ENCODE measurements at regions not wholly inside any gene's neighbourhood (a gene's known extent, or its start where the extent isn't known, plus 50 kb on each side); places are given as distances from the start of the nearest gene placed in this dataset.

- no CpG with 5 or more reads among the region's 4 CpGs for WGBS (ENCODE audit: insufficient coverage, insufficient read length)
- Histone ChIP-seq H3K27ac (ENCODE audit: low read length) (no peak overlapping the region), H3K9me3 (ENCODE audit: control insufficient read depth, insufficient read depth, low read length) (no peaks in the 10 kb centered on the region), H3K4me1 (ENCODE audit: control insufficient read depth, insufficient read depth, low read length) (no peaks in the 10 kb centered on the region; the same call in 1 of the 2 replicates), H3K27me3 (ENCODE audit: control insufficient read depth, insufficient read depth, low read length) (no peaks in the 10 kb centered on the region), H3K36me3 (ENCODE audit: control insufficient read depth, insufficient read depth, low read length) (no peaks in the 10 kb centered on the region; the same call in 1 of the 2 replicates), H3K4me3 (ENCODE audit: low read length) (no peak overlapping the region)
- no peak for DNase-seq (ENCODE audit: low read depth, low spot score)
Observed at GRCh38 chr1:29959356-29959755, 723.0 kb downstream of the PTPRU start.

GRCh38 chr1:29958271-29958670, 721.9 kb downstream of the PTPRU start:
- no CpG with 5 or more reads among the region's 5 CpGs for WGBS (ENCODE audit: insufficient coverage, insufficient read length)

DNA sequence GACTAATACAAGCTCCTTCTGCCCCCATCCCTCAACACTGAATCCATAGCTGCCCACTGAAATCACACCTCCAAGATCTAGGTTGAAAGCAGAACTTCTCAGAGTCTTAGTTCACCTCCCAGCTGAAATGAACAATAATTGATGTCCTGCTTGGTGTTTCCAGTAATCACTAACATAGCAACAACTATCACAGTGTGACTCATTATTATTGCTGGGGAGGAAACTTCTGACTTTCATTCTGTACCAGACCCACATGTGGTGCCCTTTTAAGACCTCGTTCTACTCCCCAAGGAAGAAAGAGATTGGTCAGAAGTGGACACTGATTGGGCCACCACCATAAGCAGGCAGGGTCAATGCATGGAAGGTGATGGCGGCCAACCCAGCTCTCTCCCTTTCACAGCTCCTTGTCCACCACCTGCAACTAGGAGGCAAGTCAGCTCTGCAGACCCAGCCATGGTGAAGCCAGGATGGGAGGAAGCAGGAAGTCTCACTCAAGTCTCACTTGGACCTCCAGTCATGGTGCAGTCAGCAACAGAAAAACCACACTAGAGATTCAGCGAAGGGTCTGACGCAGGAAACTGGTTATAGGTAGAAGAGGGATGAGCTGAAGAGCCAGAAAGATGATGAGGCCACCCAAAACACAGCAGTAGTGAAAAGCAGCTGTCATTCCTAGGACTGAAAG, 720.2 kb downstream of the PTPRU start:
- Histone ChIP-seq H3K4me1 (ENCODE audit: control insufficient read depth, insufficient read depth, low read length) (peaks cover 3% of the 10 kb centered on the region; the same call in 1 of the 2 replicates), H3K27me3 (ENCODE audit: control insufficient read depth, insufficient read depth, low read length) (no peaks in the 10 kb centered on the region), H3K36me3 (ENCODE audit: control insufficient read depth, insufficient read depth, low read length) (no peaks in the 10 kb centered on the region; the same call in 1 of the 2 replicates), H3K4me3 (ENCODE audit: low read length) (no peak overlapping the region), H3K9me3 (ENCODE audit: control insufficient read depth, insufficient read depth, low read length) (no peaks in the 10 kb centered on the region), H3K27ac (ENCODE audit: low read length) (no peak overlapping the region)
- WGBS (ENCODE audit: insufficient coverage, insufficient read length) = no CpG with 5 or more reads among the region's 4 CpGs
- no peak for DNase-seq (ENCODE audit: low read depth, low spot score)

More at GRCh38 chr1:29958271-29958670, 721.9 kb downstream of the PTPRU start:
- peaks cover 3% of the 10 kb centered on the region; the same call in 1 of the 2 replicates for H3K4me1 ChIP-seq (ENCODE audit: control insufficient read depth, insufficient read depth, low read length)
- no peak for DNase-seq (ENCODE audit: low read depth, low spot score)
- no peak overlapping the region for H3K27ac ChIP-seq (ENCODE audit: low read length)
- no peaks in the 10 kb centered on the region for H3K27me3 ChIP-seq (ENCODE audit: control insufficient read depth, insufficient read depth, low read length)
- no peaks in the 10 kb centered on the region; the same call in 1 of the 2 replicates for H3K36me3 ChIP-seq (ENCODE audit: control insufficient read depth, insufficient read depth, low read length)
- H3K4me3 ChIP-seq (ENCODE audit: low read length) = no peak overlapping the region
- H3K9me3 ChIP-seq (ENCODE audit: control insufficient read depth, insufficient read depth, low read length) = no peaks in the 10 kb centered on the region

DNA sequence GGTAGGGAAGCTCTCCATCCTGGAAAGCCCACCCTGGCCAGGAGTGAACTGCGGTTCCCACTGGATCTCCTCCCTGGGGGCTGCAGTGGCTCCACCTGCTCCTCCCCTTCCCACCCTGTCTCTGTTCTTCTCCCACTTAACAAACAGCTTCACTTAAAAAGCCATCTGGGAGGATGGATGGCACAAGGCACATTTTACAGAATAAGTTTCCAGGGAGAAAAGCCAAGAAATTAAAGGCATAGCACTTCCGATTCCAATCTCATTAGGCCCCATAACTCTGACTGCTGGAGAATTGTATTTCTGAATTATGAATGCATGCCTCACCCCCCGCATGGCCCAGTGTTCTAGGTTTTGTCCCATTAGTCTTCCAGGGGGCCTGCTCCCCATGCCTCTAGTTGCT, 718.3 kb downstream of the PTPRU start:
- Histone ChIP-seq H3K36me3 (ENCODE audit: control insufficient read depth, insufficient read depth, low read length) (no peaks in the 10 kb centered on the region), H3K27ac (ENCODE audit: low read length) (no peak overlapping the region), H3K9me3 (ENCODE audit: control insufficient read depth, insufficient read depth, low read length) (no peaks in the 10 kb centered on the region), H3K4me3 (ENCODE audit: low read length) (no peak overlapping the region), H3K4me1 (ENCODE audit: control insufficient read depth, insufficient read depth, low read length) (peaks cover 3% of the 10 kb centered on the region; the same call in 1 of the 2 replicates), H3K27me3 (ENCODE audit: control insufficient read depth, insufficient read depth, low read length) (no peaks in the 10 kb centered on the region)
- DNase-seq (ENCODE audit: low read depth, low spot score) = no peak
- no CpG with 5 or more reads among the region's 3 CpGs for WGBS (ENCODE audit: insufficient coverage, insufficient read length)

- Histone ChIP-seq H3K4me1 (ENCODE audit: control insufficient read depth, insufficient read depth, low read length) (peaks cover 3% of the 10 kb centered on the region; the same call in 1 of the 2 replicates), H3K9me3 (ENCODE audit: control insufficient read depth, insufficient read depth, low read length) (no peaks in the 10 kb centered on the region), H3K36me3 (ENCODE audit: control insufficient read depth, insufficient read depth, low read length) (no peaks in the 10 kb centered on the region), H3K27me3 (ENCODE audit: control insufficient read depth, insufficient read depth, low read length) (no peaks in the 10 kb centered on the region), H3K4me3 (ENCODE audit: low read length) (no peak overlapping the region), H3K27ac (ENCODE audit: low read length) (no peak overlapping the region)
- no peak for DNase-seq (ENCODE audit: low read depth, low spot score)
- WGBS (ENCODE audit: insufficient coverage, insufficient read length) = no CpG with 5 or more reads among the region's 7 CpGs
Observed at GRCh38 chr1:29953961-29954360, 717.6 kb downstream of the PTPRU start.

DNA sequence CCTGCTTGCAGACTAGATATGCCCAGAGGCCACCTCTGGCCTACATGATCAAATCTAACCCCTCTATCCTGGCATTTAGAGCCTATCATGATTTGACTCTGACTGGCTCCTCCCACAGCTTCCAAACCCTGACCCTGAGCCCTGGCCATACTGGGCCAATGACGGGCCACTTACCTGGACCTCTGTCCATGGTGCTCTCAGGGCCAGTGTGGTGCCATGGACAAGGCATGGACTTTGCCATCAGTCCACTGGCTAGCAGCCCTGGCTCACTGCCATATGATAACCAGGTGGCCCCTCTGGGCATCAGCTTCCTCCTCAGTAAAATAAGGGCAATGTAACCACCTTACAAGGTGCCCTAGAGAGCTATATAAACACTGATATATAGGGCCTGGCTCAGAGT, 713.4 kb downstream of the PTPRU start:
- no peak for DNase-seq (ENCODE audit: low read depth, low spot score)
- Histone ChIP-seq H3K27me3 (ENCODE audit: control insufficient read depth, insufficient read depth, low read length) (no peaks in the 10 kb centered on the region), H3K27ac (ENCODE audit: low read length) (no peak overlapping the region), H3K9me3 (ENCODE audit: control insufficient read depth, insufficient read depth, low read length) (no peaks in the 10 kb centered on the region), H3K4me1 (ENCODE audit: control insufficient read depth, insufficient read depth, low read length) (peaks cover 4% of the 10 kb centered on the region; the same call in 1 of the 2 replicates), H3K36me3 (ENCODE audit: control insufficient read depth, insufficient read depth, low read length) (no peaks in the 10 kb centered on the region), H3K4me3 (ENCODE audit: low read length) (no peak overlapping the region)
- no CpG with 5 or more reads among the region's 1 CpG for WGBS (ENCODE audit: insufficient coverage, insufficient read length)

- H3K27me3 ChIP-seq (ENCODE audit: control insufficient read depth, insufficient read depth, low read length) = no peaks in the 10 kb centered on the region
- no peak for DNase-seq (ENCODE audit: low read depth, low spot score)
- WGBS (ENCODE audit: insufficient coverage, insufficient read length) = no CpG with 5 or more reads among the region's 8 CpGs
Observed at GRCh38 chr1:29948581-29948980, 712.3 kb downstream of the PTPRU start.

DNA sequence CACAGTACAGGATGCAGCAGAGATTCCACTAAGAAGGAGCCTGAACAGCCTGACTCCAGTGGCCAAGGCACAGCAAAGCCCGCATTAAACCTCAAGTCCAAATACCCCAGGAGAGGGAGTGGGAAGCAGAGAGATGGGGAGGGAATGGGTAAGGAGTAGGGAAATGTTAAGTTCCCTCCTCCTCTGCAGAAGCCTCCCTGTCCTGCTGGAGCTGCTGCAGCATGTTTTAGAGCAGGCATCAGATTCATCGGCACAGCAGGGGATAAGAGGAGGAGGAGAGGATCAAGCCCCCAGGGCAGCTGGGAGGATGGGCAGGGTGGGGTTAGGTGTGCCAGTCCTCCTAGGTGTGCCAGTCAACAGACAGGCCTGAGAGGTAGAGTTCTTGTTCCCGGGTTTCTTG, 709.7 kb downstream of the PTPRU start:
- H3K4me1 ChIP-seq (ENCODE audit: control insufficient read depth, insufficient read depth, low read length) = 0 out of 2 replicates have a peak, but pooled peaks cover 2% of the 10 kb centered on the region
- H3K27me3 ChIP-seq (ENCODE audit: control insufficient read depth, insufficient read depth, low read length) = no peaks in the 10 kb centered on the region
- DNase-seq (ENCODE audit: low read depth, low spot score) = no peak
- WGBS (ENCODE audit: insufficient coverage, insufficient read length) = no CpG with 5 or more reads among the region's 3 CpGs
- no peak overlapping the region for H3K4me3 ChIP-seq (ENCODE audit: low read length)
- no peaks in the 10 kb centered on the region for H3K9me3 ChIP-seq (ENCODE audit: control insufficient read depth, insufficient read depth, low read length)
- no peak overlapping the region for H3K27ac ChIP-seq (ENCODE audit: low read length)
- no peaks in the 10 kb centered on the region for H3K36me3 ChIP-seq (ENCODE audit: control insufficient read depth, insufficient read depth, low read length)

More at GRCh38 chr1:29948581-29948980, 712.3 kb downstream of the PTPRU start:
- H3K4me1 ChIP-seq (ENCODE audit: control insufficient read depth, insufficient read depth, low read length) = 0 out of 2 replicates have a peak, but pooled peaks cover 2% of the 10 kb centered on the region
- H3K9me3 ChIP-seq (ENCODE audit: control insufficient read depth, insufficient read depth, low read length) = no peaks in the 10 kb centered on the region
- no peak overlapping the region for H3K27ac ChIP-seq (ENCODE audit: low read length)
- no peak overlapping the region for H3K4me3 ChIP-seq (ENCODE audit: low read length)
- no peaks in the 10 kb centered on the region for H3K36me3 ChIP-seq (ENCODE audit: control insufficient read depth, insufficient read depth, low read length)

DNA sequence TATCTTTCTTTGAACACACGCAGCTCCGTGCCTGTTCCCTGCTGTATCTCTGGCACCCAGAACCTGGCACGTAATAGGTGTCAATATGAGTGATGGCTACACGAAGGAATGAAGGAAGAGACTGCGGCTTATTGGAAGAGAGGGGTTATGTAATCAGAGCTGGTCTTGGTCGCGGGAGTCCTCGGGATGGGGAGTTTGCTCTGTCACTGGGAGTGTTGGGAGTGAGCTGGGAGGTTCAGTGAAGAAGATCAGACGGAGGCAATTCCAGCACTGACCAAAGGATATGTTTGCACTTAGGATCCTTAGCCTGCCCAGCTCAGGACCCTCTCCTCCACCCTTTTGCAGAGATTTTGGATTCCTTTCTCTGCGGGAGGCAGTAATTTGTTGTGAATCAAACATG, 709.1 kb downstream of the PTPRU start:
- DNase-seq (ENCODE audit: low read depth, low spot score) = no peak
- Histone ChIP-seq H3K9me3 (ENCODE audit: control insufficient read depth, insufficient read depth, low read length) (no peaks in the 10 kb centered on the region), H3K36me3 (ENCODE audit: control insufficient read depth, insufficient read depth, low read length) (no peaks in the 10 kb centered on the region), H3K27ac (ENCODE audit: low read length) (no peak overlapping the region), H3K4me3 (ENCODE audit: low read length) (no peak overlapping the region), H3K27me3 (ENCODE audit: control insufficient read depth, insufficient read depth, low read length) (no peaks in the 10 kb centered on the region), H3K4me1 (ENCODE audit: control insufficient read depth, insufficient read depth, low read length) (0 out of 2 replicates have a peak, but pooled peaks cover 2% of the 10 kb centered on the region)
- WGBS (ENCODE audit: insufficient coverage, insufficient read length) = no CpG with 5 or more reads among the region's 10 CpGs

DNA sequence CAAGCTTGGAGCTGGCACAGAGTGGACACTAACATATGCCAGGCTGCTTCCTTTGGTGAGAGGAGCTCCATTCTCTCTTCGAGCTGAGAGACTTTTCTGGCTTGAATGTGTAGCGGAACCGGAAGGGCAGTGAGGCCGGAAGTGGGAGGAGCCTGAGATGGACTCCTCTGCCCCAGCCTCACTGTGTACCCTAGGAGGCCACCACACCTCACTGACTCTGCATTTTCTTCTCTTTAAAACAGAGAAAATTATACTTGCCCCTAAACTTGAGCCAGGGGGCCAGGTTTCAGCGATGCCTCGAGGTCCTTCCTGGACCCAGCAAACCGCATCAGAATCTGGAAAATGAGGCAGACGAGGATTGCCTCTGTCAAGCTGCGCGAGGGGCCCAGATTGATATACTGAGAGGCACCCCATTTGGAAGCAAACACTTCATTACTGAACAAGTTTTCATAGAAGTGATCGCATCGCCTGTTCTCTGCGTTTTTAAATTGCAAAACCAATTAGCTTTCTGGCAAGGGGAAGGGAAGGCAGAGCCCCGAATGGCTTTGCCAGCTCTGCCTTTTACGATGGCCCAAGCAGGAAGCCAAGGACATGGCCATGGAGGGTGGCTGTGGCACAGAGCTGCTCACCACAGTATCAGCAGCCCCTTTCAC, 708.1 kb downstream of the PTPRU start:
- H3K27me3 ChIP-seq (ENCODE audit: control insufficient read depth, insufficient read depth, low read length) = no peaks in the 10 kb centered on the region
- H3K27ac ChIP-seq (ENCODE audit: low read length) = no peak overlapping the region
- DNase-seq (ENCODE audit: low read depth, low spot score) = no peak
- 0 out of 2 replicates have a peak, but pooled peaks cover 2% of the 10 kb centered on the region for H3K4me1 ChIP-seq (ENCODE audit: control insufficient read depth, insufficient read depth, low read length)
- no CpG with 5 or more reads among the region's 15 CpGs for WGBS (ENCODE audit: insufficient coverage, insufficient read length)
- no peaks in the 10 kb centered on the region for H3K36me3 ChIP-seq (ENCODE audit: control insufficient read depth, insufficient read depth, low read length)
- H3K4me3 ChIP-seq (ENCODE audit: low read length) = no peak overlapping the region
- no peaks in the 10 kb centered on the region for H3K9me3 ChIP-seq (ENCODE audit: control insufficient read depth, insufficient read depth, low read length)
